ENCODE measurements at regions not wholly inside any gene's neighbourhood (a gene's known extent, or its start where the extent isn't known, plus 50 kb on each side); places are given as distances from the start of the nearest gene placed in this dataset.

DNA sequence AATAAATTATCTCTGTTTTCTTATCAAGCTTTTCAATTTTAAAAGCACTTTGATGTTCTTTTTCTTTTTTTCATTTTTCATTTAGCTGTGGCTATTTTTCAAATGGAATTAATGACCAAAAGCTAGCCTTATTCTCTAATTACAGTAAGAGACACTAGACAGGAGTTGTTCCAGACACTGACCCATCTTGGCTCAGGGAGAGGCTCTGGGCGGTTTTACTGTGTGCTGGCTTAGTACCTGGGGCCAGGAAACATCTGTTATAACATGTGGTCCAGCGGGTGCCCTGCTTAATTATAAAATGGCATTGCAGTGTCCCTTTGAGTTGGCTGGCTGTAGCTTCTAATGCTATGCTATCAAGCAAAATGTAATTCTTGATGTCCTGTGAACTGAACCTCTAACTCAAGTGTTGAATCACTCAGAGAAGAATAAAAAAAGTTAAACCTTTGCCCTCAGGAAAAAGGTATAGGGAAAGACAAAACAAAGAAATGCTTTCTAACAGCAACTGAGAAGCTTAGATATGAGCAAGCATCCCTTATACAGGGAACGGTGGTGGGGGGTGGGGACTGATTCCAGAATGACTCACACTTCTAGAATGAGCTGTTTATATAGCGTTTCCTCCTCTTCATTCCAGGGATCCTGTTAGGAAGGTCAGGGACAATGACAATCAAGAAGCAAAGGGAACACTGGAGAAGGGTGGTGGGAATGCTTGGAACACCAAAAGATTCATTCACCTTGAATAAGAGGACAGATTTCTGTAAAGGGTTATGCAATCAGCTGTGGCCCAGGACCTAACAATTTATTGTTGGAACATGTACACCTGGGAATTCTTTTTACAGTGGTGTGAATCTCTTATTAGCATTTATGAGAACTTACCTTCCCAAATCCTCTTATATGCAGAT is 58.7 kb upstream of the NFIB start:
- TF ChIP-seq, protein P1, sequence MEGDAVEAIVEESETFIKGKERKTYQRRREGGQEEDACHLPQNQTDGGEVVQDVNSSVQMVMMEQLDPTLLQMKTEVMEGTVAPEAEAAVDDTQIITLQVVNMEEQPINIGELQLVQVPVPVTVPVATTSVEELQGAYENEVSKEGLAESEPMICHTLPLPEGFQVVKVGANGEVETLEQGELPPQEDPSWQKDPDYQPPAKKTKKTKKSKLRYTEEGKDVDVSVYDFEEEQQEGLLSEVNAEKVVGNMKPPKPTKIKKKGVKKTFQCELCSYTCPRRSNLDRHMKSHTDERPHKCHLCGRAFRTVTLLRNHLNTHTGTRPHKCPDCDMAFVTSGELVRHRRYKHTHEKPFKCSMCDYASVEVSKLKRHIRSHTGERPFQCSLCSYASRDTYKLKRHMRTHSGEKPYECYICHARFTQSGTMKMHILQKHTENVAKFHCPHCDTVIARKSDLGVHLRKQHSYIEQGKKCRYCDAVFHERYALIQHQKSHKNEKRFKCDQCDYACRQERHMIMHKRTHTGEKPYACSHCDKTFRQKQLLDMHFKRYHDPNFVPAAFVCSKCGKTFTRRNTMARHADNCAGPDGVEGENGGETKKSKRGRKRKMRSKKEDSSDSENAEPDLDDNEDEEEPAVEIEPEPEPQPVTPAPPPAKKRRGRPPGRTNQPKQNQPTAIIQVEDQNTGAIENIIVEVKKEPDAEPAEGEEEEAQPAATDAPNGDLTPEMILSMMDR (IDR thresholded peaks at IDR 0.05; ENCODE audit: insufficient read depth, low read length), result no peak
- TF ChIP-seq POLR2AphosphoS5 (IDR thresholded peaks at IDR 0.05; ENCODE audit: low read depth), result no peak
- TF ChIP-seq SPI1 (IDR thresholded peaks at IDR 0.05; ENCODE audit: borderline replicate concordance, low read depth), result no peak
- TF ChIP-seq GABPA (IDR thresholded peaks at IDR 0.05; ENCODE audit: low read depth), result no peak
- TF ChIP-seq, protein P2, sequence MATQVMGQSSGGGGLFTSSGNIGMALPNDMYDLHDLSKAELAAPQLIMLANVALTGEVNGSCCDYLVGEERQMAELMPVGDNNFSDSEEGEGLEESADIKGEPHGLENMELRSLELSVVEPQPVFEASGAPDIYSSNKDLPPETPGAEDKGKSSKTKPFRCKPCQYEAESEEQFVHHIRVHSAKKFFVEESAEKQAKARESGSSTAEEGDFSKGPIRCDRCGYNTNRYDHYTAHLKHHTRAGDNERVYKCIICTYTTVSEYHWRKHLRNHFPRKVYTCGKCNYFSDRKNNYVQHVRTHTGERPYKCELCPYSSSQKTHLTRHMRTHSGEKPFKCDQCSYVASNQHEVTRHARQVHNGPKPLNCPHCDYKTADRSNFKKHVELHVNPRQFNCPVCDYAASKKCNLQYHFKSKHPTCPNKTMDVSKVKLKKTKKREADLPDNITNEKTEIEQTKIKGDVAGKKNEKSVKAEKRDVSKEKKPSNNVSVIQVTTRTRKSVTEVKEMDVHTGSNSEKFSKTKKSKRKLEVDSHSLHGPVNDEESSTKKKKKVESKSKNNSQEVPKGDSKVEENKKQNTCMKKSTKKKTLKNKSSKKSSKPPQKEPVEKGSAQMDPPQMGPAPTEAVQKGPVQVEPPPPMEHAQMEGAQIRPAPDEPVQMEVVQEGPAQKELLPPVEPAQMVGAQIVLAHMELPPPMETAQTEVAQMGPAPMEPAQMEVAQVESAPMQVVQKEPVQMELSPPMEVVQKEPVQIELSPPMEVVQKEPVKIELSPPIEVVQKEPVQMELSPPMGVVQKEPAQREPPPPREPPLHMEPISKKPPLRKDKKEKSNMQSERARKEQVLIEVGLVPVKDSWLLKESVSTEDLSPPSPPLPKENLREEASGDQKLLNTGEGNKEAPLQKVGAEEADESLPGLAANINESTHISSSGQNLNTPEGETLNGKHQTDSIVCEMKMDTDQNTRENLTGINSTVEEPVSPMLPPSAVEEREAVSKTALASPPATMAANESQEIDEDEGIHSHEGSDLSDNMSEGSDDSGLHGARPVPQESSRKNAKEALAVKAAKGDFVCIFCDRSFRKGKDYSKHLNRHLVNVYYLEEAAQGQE (IDR thresholded peaks at IDR 0.05; ENCODE audit: insufficient replicate concordance, low read depth), result no peak

Data from HL-60 (cell line).